ENCODE measurements at regions not wholly inside any gene's neighbourhood (a gene's known extent, or its start where the extent isn't known, plus 50 kb on each side); places are given as distances from the start of the nearest gene placed in this dataset.
"Not testable (repeated sequence)": the region's sequence is repeated elsewhere in the genome, so short reads cannot be mapped to it uniquely, and the experiment has no call there.

DNA sequence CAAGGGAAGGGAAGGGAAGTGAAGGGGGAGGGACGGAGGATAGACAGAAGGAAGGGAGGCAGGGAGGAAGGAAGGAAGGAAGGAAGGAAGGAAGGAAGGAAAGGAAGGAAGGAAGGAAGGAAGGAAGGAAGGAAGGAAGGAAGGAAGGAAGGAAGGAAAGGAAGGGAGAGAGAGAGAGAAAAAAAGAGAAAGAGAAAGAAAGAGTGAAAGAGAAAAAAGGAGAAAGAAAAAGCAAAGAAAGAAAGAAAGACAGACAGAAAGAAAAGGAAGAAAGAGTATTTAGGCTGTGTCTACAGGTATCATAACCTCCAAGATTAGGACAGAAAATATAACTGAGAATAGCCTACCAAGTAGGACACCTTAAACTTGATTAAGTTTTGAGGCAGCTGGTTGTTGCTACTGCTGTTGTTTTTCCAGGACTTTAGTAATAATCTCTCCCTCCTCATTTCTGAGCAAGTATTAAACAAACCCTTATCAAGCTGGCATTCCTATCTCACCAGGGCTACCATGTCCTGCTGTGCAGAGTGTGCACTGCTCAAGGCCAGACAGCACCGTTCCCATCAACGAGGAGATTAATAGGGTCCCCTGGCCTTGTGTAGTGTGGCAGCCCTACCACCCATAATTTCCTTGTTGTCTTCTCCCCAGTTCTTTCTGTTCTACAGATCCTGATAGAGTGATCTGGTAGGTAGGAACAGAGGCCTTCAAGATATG lies 90.5 kb upstream of the FHL2 start:
- no peak for DNase-seq

DNA sequence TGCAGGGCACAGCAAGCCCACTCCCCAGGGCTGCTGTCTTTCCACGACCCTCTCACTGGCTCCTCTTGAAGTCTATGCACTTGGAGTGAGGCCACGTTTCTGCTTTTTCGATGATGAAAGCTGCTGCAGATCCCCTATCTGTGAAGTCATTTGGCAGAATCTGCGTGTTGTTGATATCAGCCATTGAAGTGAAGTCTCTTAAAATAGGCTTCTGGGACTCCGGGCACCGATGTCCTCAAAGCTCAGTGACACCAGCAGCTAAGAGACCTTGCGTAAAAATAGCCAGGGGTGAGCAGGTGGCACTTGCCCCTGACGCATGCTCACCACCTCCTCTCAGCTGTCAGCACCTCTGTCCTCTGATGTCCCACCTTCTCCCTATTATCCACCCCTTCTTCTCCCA lies 89.4 kb upstream of the FHL2 start:
- DNase-seq: no peak

DNA sequence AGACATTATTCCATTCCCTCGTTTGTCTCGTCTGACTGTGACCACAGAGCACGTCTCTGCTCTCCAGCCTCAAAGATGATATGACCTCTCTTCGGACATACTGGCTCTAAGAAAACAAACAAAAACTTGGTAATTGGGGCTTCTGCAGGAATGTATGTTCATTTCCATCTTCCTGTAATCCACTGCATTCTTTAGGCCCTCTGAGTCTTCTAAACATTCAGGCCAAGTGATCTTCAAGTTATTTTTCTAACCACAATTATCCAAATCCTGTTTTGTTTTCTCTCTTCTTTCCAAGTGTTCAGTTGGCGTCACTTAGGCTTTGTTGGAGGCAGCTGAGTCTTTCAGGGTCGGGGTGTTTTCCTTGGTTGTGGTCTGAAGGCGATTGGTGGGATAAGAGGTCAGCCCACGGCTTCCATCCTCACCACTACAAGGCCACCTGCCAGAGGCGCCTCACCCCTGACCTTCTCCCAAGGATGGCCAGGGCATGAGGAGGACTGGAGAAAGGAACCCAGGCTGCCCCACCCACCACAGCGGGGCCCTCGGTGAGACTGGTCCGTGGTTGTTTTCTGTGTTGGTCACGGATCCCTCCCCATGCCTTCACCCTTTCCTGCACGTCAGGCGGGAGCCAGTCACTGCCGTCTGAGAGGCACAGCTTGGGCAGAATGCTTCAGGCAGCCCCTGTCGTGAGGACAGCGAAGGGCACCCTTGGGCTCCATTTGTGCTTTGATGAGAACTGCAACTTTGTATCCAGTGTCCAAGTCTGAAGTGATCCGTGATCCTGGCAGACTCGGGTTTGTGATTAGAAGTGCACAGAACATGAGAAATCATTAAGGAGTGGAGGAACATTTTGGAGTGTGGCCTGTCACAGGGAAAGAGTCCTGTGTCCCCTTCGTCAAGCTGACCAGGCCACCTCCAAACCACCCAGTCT lies 88.6 kb upstream of the FHL2 start:
- DNase-seq: no peak

DNA sequence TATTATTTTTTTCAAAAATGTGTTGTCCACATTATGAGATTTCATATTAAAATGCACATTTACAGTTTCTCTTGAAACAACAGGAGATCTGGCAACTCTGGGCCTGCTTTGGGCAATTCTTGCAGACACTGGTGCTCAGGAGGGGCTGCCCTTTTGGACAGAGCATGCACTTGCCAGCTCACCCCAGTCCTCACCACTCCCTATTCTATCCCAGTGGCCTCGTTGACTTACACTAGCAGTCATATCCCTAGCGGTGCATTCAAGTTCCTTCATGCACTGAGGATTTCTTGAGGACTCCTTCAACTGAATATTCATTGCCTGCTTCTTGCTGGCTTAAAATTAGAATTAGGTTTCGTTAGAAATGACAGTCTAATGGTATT lies 87.9 kb upstream of the FHL2 start:
- DNase-seq: no peak

DNA sequence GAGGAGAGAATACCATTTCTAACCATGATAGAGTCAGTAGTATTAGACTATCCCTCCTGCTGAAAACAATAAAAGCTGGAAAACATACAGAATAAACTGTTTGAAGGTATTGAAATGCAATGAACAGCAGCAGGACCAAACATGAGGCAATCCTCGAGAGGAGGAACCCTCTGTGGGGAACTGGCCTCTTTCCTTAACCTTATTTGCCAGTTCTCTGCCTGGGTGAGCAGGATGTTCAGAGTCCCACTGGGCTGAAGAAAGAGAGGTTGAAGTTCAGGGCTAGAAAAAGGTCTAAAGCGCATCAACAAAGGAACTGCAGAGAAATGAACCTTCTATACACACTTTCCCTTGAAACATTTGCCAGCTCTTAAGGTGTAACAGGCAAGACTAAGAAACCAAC lies 79.8 kb upstream of the FHL2 start:
- no peak for DNase-seq

DNA sequence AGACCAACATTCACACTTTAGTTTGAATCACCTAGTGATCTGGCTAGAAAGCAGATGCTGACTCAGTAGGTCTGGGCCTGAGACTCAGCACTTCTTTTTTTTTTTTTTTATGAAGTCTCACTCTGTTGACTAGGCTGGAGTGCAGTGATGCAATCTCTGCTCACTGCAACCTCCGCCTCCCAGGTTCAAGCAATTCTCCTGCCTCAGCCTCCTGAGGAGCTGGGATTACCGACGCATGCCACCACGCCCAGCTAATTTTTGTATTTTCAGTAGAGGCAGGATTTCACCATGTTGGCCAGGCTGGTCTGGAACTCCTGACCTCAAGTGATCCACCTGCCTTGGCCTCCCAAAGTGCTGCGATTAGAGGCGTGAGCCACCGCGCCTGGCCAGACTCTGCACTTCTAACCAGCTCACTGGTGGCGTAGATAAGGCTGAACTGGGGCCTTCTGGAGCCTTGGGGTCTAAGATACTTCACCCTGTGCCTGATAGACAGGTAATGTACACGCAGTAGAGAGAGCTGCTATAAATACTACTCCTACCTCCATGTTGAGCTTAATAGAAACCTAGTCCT lies 78.3 kb upstream of the FHL2 start:
- not testable (repeated sequence) for DNase-seq

DNA sequence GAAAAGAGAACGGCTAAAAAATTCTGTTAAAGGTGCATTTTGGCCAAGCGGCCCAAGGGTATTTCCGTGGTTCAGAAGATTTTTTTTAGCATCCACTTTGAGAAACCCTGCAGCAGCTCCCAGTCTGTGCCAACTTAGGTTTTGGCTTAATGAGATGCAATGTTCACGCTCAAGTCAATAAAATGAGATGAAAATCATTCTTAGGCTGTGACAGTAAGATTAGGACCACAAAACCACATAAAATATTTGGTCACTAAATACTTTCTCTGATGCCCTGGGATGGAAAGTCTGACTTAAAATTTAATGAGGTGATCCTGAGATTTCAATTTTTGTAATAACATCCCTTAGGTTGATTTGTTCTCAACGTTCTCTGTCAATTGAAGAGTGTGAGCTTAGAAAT lies 74.2 kb upstream of the FHL2 start:
- DNase-seq: no peak

DNA sequence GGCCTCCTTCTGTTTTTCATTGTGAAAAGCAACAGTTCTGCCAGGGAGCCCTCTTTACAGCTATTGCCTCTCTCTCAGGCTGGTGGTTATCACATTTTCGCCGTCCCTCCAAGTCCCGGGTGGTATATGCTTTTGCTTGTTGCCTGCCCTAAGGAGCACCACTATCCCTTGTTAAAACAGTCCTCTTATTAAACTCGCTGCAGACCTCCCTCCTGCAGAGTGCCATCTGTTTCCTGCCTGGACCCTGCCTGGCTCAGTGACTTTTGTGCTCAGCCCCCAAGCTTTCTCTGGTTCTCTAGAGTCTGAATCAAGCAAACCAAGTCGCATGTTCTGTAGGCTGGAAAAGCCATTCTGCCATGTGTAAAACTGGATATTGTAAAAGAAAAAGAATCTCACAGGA lies 72.1 kb upstream of the FHL2 start:
- DNase-seq: no peak

DNA sequence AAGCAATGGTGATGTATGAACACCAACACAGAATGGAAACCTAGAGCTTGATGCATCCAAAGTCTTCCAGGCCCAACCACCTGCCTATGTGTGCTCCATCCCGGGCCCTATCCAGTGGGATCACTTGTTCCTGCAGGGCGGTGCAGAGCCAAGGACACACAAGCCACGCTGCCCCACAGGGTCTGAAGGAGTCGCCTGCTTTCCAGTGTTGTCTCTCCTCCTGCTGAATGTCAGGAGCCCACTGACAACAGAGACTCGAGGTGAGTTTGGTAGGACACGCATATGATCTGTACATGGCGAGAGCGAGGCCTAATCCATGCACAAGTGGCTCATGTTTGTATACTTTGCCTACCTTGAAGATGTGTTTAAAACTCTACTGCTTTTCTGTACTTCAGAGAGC lies 70.9 kb upstream of the FHL2 start:
- DNase-seq: no peak

DNA sequence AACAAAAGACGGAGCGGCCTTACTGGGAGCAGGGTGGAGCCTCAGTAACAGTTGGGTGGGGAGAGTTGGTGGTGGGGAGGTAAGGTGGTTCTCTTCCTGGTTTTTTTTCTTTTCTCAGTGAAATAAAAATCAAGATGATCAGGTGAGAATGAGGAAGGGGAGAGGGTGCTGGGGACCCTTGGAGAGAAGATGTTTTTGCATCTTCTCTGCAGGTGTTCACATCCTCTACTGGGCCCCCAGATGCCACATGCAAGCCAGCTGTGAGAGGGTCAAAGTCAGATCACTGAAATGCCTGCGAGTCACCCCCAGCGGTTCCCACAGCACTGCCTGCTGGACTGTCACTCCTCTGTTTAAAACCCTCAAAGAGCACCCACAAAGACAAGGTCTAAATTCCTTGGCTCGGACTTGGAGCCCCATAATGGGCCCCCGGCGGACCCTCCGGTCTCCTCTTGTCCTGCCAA lies 69.8 kb upstream of the FHL2 start:
- DNase-seq: no peak

DNA sequence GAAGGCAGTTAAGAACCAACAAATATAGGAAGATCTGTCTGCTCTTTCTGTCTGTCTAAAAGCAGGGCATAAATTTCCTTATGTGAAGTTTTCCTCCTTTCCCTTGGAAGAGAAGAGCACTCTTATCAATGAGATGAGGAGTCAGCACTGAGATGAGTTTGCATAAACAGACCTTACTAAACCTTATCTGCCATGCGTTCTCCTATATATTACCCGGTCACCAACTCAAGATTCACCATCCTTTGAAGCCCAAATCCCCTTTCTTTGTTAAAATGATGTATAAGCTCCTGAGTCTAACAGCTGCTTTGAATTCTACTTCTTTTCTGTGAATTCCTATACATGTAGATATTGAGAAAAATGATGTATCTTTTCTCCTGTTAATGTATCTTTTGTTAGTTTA lies 65.5 kb upstream of the FHL2 start:
- no peak for DNase-seq

DNA sequence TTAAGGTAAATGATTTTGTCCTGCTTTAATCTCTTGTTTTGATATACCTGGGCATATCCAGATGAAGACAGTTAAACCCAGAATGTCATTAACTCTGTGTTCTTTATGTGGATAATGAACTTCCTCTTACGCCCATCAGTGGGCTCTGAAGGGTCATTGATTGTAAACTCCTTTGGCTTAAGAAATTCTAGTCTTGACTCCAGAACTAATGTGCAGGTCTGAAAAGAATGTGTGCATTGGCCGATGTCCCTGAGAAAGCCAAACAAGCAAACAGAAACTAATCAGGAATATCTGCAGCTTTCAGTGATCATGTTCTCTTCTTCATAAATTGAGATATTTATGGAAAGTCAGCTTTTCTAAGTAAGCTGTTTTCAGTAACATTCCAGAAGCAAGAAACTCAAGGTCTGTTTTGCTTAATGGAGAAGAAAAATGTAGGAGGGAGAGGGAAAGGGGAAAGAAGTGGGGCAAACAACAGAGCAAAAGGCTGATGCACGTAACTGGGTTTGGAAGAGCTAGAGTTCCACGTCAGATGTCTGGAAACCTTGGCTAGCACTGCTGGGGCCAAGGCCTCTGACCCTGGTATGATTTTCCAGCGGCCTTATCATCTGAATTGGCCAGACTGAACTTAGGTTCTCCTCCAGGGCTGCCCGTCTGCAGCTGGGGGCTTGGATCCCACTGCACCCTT lies 61.3 kb upstream of the FHL2 start:
- DNase-seq: no peak

DNA sequence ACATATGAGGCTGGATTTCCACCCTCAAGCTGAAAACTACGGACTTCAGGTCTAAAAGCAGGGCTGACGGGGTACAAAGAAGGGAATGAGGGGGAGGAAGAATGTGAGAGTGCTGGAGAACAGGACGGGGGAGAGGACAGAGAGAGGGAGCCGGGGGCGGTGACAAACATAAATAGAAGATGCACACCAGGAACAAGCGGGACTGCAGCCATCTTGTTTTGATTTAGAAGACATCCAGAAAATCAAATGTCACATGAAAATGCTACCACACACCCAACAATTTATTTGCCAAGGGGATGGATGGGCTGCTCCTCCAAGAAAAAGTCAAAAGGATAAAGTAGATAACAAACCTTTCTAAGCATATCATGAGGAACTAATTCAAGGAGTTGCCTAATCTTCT lies 59.2 kb upstream of the FHL2 start:
- DNase-seq: no peak

DNA sequence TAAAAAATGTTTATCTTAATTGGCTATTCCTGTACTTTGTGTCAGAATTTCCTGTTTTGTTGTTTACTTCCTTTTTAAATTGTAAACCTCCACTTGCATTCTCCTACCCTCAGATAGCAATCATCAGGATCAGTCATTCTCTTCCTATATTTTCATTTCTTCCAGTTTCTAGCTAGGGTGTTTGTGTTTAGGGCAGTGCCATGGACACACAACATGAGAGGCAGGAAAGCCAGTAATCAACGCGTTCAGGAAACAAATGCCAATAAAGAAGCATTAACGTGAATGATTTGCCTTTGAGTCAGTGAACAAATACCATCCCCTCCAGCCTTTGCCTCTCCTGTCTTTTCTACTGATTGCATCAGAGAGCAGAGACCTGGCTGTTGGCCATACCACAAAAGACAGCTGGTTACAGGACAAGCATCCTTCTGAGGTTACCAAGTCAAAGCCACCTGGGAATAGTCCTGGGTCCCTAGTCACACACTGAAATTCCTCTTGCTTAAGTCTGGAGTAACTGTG lies 56.7 kb upstream of the FHL2 start:
- no peak for DNase-seq

DNA sequence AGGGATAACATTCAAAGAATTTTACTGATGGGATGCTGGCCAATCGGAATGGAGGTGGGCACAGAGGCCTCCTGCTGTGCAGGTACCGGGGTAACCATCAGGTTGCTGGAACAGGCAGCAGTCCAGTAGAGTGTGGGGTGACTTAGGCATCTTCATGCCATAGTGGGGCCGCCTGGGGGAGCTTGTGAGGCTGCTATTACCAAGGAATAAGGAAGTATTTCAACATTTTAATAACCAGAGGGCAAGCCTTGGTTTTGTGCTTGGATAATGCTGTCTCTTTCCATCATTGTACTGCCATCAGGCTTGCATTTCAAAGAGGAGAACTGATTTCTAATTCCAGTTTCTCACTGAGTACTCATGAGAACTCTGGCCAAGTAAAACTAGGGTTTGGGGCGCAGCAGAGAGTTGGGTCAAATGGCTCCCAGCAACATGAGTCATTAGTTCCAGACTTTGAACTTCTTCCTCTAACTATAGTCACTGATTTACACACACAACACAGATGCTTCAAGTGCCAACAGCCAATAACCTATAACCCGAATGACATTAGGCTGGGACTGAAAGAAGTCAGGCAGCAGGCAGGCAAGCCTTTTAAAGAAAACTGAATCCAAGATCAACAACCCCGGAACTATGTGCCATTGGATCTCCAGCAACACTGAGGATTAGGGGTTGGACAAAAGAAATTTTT lies 56.1 kb upstream of the FHL2 start:
- DNase-seq: no peak

DNA sequence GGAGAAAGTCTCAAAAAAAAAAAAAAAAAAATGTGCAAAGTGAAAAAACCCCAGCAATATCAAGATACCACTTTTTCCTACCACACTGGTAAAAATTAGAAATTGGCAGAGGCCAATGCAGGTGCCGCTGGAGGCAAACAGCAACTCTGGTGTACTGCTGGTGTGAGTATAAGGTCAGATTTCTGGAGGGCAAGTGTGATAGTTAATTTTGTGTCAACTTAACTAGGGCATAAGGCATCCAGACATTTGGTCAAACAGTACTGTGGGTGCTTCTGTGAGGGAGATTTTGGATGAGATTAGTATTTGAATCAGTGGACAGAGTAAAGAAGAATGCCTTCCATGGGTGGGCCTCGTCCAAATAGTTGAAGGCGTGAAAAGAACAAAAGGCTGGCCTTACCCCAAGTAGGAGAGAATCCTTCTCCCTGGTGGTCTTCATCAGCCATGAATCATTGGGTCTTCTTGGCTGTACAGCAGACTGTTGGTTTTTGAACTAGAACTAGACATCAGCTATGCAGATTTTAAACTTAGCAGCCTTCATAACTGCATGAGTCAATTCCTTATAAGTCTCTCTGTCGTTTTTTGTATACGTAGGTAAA lies 52.8 kb upstream of the FHL2 start:
- DNase-seq: no peak

DNA sequence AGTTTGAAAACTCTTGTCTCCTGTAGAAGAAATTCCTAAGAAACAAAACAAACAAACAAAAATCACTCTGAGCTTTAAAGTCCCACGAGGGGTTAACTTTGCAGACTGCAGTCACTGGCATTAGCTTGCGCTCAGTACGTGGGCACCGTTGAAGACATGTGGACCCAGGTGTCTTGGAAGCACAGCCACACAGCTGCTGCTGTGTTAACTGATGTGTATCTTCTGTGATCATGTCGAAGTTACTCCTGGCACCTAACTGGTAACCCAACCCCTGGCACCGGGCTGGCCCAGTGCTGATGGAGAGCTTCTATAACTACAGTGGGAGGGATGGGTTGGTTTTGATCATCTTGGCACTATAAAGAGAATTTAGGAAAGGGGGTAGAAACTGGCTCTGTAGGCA lies 51.6 kb upstream of the FHL2 start:
- no peak for DNase-seq

DNA sequence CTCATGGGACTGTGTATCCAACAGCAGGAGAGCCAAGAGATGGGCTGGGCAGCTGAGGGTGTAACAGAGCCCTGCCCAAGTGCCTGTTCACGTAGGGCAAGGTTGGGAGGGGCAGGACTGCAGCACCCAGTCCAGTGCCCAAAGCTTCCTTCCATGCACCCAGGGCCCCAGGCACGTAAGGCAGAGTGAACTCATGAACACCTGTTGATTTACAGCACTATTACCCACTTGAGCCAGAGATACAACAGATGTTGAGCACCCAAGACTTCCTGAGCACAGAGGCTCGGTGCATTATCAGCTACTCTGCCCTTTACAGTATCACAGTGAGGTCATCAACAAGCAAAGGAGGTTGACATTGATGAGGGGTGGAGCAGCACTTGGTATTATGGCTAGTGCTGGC lies 50.2 kb upstream of the FHL2 start:
- no peak for DNase-seq
